Fibroblast of skin of right biceps (primary cell): ENCODE measurements at regions not wholly inside any gene's neighbourhood (a gene's known extent, or its start where the extent isn't known, plus 50 kb on each side); places are given as distances from the start of the nearest gene placed in this dataset.

ENCODE experiments used
- DNase-seq: peaks from one replicate; pipeline ENCODE4 v3.0.0-alpha.2; 2013

- peak; percentile 7 for DNase-seq
Measured at GRCh38 chr13:82934000-82934399, 948.3 kb downstream of the SLITRK1 start.

DNA sequence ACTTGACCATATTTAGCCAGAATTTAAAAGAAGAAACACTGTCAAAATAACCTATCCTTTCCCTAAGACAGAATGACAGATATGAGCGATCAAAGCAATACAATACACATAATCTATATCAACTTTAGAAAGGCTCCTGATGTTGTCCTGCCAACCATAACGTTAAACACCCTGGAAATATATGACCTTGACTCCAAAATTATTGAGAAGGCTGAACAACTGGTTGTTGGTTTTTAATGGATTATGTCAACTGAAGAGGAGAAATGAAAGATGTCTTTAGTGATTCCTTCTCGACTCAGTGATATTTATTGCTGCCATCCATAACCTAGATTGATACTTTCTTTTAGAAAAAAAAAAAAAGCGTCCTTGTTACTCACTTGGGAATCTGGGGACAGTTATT, 957.2 kb downstream of the SLITRK1 start:
- DNase-seq: no peak

GRCh38 chr13:82917984-82918383, 964.3 kb downstream of the SLITRK1 start:
- no peak for DNase-seq

- DNase-seq: no peak
Measured at GRCh38 chr13:82912564-82912963, 969.7 kb downstream of the SLITRK1 start.

- no peak for DNase-seq
Measured at GRCh38 chr13:82905071-82905470, 977.2 kb downstream of the SLITRK1 start.

DNA sequence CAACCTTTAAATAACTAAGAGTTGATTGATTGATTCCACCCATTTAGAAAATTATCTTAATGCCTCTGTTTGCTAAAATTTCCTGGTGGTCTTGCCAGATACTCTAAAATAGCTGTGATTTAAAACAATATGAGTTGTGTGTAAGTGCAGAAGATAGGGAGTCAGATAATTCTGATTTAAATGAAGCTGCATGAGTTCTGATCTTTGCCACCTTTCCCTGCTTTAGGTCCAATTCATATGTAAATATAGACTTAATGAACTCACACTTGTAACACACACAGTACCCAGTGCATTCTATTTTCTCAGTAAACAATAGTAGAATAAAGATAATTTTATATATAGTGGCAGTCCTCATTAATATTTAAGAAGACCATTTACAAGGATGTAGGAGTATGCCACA, 981.8 kb downstream of the SLITRK1 start:
- DNase-seq: no peak

DNA sequence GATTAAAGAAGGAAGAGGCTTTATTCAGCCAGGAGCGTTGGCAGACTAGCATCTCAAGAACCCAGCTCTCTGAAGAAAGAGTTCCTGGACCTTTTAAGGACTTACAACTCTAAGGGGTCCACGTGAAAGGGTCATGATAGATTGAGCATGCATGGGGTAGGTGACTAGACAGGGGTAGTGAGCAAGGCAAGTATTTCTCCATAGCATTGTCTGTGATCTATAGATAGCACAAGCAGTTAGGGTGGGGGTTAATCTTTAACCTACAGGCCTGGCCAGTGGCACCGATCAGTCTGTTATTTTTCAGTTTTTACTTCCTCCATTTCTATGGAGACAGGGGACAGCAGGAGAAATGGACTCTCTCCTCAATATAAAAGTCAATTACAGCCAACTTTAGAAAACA, 983.7 kb downstream of the SLITRK1 start:
- no peak for DNase-seq

DNA sequence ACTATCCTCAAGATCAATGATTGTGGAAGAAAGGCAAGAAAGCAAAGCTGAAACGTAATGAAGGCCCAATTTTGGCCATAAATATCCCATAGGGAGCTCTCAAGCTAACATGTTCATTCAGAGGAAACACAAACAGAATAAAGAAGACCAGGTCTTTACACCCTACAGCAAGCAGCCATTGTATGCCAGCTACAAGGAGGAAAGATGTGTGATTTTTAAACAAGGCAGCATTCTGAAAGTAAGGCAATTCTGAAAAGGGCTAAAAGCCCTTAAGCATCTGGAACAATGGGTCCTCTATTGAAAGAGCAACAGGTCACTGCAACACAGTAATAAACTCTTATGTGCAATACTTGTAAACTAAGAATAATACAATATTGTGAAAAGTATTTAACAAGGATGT, 1002.4 kb downstream of the SLITRK1 start:
- no peak for DNase-seq

DNA sequence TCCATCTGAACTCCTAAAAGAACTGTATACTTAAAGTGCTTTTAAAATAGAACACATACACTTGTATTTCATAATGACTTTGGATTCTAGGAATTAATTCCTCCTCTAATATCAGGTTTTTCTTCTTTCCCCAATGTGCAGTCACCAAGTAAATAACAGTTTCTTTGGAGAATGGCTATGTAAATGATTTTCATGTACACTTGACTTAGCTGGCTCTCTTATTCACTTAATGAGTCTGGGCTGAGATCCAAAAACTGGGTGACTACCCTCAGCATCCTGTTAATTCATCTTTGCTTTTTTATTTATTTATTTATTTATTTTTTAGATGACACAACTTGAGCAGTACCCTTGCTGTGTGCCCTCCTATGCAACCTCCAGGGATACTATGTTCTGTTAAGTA, 1003.7 kb downstream of the SLITRK1 start:
- peak; percentile 4 for DNase-seq

DNA sequence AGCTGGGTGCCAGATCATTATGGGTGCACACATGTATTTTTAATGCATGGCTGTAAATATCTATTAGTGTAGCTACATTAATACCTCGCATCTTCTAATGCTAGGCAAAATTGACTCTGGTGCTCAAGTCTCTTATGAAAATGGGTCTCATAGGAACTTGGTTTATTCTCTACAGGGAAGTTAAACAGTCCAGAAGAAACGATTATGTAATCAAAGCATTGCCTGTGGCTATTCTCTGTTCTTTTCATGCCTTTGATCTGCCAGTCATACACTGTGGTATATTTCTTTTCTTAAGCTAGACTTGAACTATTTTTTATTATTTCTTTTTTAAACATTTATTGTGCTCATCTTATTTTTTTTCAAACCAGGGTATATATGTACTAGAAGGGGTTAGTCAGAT, 1015.0 kb downstream of the SLITRK1 start:
- no peak for DNase-seq

DNA sequence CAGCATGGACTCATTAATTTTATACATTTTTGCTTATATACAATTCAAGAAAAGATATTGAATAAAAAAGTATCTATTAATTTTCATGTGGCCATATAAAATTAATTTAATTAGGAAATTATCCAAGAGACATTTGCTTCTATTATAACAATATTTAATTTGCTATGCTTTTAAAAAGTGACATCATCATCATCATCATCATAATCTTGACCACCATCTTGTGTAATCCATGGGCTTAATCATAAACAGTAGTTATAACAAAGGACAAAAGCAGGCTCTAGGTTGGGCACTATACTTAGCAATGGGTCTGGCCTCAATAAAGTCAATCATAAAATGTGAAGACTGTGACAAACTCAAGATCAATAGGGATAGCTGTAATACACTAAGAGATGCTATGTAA, 1031.6 kb downstream of the SLITRK1 start:
- DNase-seq: no peak

DNA sequence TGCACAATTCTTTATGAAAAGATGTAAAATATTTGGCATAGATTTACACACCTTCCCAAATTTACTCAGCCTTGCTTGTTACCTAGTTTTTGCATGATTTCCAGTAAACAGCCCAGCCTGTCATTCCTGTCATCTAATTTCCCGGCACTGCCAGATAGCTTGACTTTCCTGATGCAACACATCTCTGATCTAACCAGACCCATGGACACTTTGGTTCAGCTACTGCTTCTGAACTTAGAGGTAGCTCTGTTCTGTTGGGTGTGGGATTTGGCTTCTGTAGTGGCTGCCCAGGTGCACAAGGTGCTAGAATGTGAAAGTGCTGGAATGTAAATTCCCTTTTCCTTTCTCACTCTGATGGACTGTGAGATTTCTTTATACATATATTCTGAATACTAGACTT, 1033.5 kb downstream of the SLITRK1 start:
- no peak for DNase-seq

DNA sequence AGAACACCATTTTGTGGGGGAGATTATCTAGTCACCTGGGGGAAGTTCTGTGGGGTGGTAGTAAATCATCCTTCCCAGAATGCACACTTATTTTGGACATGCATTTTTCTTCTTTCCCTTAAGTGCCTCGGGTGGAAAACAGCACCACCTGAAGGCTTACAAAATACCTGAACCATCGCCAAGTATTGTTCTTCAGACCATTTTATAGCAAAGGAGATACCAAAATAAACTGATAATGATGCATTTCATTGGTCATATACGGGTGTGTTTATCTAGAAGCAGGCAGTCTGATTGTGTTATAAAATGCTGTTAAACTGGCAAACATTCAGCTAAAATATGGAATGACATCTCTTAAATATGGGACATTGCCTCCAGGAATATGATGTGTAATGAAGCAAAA, 1034.7 kb downstream of the SLITRK1 start:
- no peak for DNase-seq

DNA sequence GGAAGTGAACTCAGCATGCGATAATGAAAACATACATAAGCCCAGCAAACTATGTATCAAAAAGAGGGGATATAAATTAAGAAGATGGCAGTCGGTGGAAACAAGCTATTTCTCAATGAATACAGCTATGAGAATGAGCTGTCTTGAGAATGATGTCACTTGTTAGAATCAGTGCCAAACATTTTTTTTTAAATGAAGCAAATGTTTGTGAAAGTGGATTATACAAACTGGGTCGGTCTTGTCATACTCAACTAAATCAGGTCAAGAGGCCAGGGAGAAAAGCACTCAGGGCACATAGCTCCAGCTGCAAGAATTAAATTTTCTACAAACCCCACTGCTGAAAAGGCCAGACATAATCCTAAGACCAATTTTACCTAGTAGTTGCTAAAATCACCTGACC, 1048.4 kb downstream of the SLITRK1 start:
- DNase-seq: peak; percentile 4

- DNase-seq: no peak
Measured at GRCh38 chr13:82829040-82829439, 1053.2 kb downstream of the SLITRK1 start.

- DNase-seq: no peak
Measured at GRCh38 chr13:82827724-82828123, 1054.5 kb downstream of the SLITRK1 start.

DNA sequence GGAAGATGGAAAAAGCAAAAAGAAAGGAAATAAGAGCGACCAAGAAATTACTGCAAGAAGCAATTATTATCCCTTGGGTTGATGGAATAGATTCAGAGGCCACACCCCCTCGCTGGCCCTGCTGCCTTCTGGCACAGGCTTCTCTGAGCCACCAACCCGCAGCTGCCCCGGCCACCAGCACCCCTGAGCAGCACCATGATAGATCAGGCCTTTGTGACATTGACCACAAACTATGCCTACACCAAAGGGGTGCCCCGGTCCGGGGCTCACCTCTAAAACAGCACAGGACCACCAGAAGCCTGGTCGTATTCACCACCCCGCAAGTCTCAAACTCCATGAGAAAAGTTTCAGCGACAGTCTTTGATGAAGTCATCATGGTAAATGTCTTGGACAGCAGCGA, 1059.3 kb downstream of the SLITRK1 start:
- DNase-seq: no peak

- DNase-seq: no peak
Measured at GRCh38 chr13:82817133-82817532, 1065.1 kb downstream of the SLITRK1 start.

GRCh38 chr13:82815791-82816190, 1066.5 kb downstream of the SLITRK1 start:
- DNase-seq: no peak

DNA sequence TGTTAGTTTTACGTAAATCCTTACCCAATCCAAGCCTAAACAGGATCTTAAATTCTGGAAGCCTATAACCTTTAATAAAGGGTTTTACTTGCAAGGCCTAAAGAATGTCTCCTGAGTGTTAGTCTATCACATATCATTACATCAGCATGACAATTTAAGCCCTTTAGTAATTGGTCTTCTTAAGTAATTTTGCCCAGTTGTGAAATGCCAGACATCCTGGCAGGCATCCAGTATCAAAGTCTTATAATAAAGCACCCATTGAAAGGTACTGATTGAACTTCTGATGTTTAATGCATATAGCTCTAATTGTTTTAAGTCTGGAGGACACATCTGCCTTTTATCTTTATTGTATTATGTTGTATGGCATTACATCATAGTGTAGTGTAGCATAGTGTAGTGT, 1078.9 kb downstream of the SLITRK1 start:
- DNase-seq: no peak

DNA sequence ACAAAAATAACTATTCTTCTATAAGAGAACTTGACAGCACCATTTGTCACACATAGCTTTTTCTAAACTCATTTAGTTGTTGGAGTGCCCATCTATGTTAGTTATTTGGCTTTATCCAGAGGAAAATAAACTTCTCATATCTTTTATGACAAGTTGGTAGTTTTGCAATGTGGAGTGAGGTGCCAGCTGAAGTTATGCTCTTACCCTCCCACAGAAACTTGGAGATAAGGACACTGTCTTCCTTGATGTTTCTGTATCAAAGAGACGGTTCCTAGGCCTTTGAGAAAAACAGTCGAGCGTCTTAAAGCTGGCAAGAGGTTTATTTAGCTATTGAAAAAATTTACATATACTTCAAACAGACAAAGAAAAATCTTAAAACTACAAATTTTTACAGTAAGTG, 1079.7 kb downstream of the SLITRK1 start:
- DNase-seq: no peak

DNA sequence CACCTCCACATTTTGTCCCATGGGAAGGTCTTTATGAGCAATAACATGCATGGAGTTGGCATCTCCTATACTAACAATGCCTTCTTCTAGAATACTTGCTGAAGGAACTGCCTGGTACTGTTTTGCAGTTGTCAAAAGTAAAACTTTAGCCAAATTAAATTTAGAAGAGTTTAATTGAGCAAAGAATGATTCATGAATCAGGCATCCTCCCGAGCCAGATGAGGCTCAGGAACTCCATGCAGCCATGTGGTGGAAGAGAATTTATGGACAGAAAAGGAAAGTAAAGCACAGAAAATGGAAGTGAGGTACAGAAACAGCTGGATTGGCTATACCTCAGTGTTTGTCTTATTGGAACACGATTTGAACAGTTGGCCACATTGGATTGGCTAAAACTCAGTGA, 1081.9 kb downstream of the SLITRK1 start:
- DNase-seq: peak; percentile 7

DNA sequence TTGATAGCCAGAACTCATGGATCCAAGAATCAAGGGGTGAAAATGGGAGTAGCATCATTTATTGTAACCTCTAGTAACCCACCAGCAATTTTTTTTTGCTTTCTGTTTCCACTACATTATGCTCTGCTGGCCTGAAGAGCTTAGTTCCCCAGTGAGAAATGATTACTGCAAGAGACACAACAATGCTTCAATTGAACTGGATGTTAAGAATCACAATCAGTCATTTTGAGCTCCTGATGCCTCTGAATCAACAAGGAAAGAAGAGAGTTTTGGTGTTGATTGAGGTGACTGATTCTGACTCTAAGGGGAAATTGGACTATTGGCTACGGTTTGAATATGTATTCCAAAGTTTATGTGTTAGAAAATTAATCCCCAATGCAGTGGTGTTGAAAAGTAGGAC, 1084.4 kb downstream of the SLITRK1 start:
- DNase-seq: no peak

GRCh38 chr13:82791035-82791434, 1091.2 kb downstream of the SLITRK1 start:
- DNase-seq: no peak

DNA sequence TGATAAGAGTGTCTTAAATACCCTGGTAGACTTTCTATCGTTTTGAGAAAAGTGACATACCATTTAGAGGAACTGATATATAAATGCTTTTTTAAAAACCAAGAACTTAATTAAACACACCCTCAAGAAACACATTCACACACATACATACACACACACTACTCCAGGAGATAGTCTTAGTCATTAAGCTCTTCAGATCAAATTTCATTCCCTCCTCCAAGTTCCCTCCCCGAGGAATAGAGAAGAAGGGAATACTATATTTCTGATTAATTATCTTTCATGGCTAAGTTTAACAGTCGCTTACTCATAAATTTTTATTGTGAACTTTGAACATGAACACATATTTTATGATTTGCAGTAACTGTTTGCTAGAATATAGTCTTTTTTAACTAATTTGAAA, 1109.5 kb downstream of the SLITRK1 start:
- DNase-seq: peak; percentile 62

DNA sequence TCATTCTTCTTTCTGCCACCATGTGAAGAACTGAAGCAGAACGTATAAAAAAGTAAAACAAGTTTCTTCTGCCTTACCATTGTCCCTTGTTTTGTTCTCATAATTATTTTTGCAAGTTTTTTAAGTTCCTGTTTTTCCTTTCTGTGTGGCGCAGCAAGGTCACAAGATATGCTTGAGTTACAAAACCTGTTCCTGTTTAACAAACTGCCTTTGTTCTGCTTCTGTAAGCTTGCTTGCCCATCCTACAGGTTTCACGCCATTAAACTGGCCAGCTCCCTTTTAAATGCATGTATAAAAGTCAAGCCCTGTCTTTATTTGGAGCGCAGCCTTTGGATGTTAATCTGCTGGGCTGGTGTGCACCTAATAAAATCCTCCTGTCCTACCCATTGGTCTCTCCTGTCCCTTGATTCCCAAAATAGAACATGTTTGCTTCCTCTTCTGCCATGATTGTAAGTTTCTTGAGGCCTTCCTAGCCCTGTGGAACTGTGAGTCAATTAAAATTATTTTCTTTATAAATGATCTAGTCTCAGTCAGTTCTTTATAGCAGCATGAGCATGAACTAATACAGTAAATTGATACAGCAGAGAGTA, 1115.4 kb downstream of the SLITRK1 start:
- no peak for DNase-seq
